Right ventricle myocardium superior (tissue), 1 donor: ENCODE measurements at regions not wholly inside any gene's neighbourhood (a gene's known extent, or its start where the extent isn't known, plus 50 kb on each side); places are given as distances from the start of the nearest gene placed in this dataset.
A peak's percentile ranks its signal among the peaks of the same experiment; 100 is the strongest.

Experiments
- ATAC-seq: fragments of 200-7000 bp; cut with Tn5 transposase; one replicate; pipeline ENCODE4 v1.9.1; 2020; ENCODE audit warnings: mild to moderate bottlenecking; ENCODE audit not compliant: poor library complexity
- DNase-seq: peaks from one replicate; pipeline ENCODE4 v3.0.0-alpha.2; 2020
- intact Hi-C: fragments of 100-400 bp; cut with DNase I; formaldehyde crosslinking; loops from one replicate; pipeline ENCODE4 v1.11.2; 2022
- donor health status: DM: no; HTN: yes; CAD: no; lungs with severe emphysema.

DNA sequence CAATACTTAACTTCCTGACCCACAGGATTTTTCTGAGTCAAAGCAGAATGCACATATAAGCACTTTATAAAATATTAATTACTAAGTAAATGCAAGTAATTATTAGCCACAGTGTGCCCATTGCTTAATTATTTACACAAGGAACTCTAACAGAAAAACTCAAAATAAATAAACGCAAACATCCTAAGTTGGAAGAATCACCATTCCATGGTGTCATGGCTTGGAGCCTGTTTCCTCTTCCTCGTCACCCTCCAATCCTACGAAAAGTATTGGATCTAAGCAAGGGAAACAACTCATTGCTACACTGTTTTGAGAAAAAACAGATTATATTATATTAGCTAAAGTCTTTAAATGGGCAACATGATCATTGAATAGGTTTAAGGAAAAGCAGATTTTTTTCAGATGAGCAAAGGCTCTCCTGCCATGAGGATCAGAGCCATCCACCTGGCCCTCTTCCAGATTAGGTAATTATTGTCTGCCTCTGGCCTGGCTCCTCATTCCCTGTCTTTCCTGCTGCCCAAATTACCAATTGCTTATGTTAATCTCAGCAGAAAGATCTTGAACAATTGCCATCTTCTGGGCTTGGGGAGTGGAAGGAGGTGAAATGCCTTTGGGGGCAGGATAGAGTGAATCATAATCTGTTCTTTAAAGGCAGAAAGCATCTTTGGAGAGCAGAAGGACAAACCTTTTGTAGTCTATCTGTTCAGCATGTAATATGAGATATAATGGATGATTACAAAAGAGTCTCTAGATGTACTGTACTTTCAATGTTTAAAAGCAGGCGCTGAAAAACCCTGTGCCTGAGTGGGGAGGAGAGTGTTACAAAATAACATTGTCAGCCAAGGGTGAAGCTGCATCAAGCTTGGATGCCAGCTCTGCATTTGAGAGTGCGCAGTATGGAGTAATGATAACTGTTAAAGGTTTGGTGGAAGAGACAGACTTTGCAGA is 121.2 kb downstream of the DUSP10 start:
- ATAC-seq: no peak
- DNase-seq: no peak
- intact Hi-C loops: no loop called here

DNA sequence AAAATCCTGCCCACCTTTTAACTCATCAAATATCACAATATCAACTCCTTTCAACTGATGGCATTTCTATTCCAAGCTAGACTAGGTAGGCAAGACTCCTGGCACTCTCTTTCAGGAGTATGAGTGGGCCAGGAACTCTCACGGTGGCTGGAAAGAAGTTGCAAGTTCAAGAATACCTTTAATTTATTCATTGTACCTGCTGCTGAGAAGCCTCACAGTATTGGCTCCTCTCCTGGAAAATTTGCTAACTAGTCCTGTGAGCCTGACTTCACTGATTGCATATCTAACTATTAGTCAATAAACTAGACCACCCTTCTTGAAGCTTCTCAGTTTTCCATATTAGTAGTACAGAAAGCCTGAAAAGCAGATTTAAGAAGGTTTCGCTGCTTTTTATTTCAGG is 120.2 kb downstream of the DUSP10 start:
- intact Hi-C loops: no loop called here

GRCh38 chr1:221622389-221622788 is 119.5 kb downstream of the DUSP10 start:
- DNase-seq (no peak), ATAC-seq (no peak)
- intact Hi-C loops: no loop called here

More for the DNA sequence above, 120.2 kb downstream of the DUSP10 start:
- ATAC-seq: no peak
- no peak for DNase-seq

GRCh38 chr1:221625026-221625425 is 116.9 kb downstream of the DUSP10 start:
- ATAC-seq (no peak), DNase-seq (no peak)
- intact Hi-C loops: no loop called here

DNA sequence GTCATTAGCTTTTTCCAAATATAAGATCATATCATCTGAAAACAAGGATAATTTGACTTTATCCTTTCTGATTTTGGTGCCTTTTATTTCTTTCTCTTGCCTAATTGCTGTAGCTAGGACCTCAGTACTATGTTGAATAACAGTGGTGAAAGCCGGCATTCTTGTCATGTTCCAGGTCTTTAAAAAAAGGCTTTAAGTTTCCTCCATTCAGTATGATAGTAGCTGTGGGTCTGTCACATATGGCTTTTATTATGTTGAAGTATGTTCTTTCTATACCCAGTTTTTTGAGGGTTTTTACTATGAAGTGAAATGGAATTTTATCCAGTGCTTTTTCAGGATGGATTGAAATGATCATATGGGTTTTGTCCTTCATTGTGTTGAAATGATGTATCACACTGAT is 115.8 kb downstream of the DUSP10 start:
- no peak for ATAC-seq
- no peak for DNase-seq
- intact Hi-C loops: no loop called here

DNA sequence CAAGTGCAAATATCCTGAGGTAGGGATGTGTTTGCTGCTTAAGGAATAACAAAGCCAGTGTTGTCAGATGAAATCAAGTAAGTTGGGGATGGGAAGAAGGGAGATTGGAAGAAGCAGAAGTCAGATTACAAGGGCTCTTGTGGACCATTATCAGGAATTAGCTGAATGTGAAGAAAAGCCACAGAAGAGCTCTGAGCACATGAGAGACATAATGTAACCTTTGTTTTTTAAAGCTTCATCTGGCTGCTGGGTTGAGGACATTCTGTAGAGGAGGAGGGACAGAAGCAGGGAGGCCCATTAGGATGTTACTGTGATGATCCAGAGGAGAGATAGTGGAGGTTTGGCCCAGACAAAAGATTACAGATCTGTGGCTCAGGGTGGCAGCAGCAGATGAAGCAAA is 111.7 kb downstream of the DUSP10 start:
- DNase-seq: no peak
- intact Hi-C loops: loop anchor here (10.0 kb wide), 1 partner anchor 125 kb away; no protein-coding TSS in a partner anchor
- ATAC-seq: no peak

GRCh38 chr1:221631556-221631955 is 110.3 kb downstream of the DUSP10 start:
- ATAC-seq (no peak), DNase-seq (no peak)
- intact Hi-C loops: loop anchor here (10.0 kb wide), 1 partner anchor 123 kb away; no protein-coding TSS in a partner anchor

DNA sequence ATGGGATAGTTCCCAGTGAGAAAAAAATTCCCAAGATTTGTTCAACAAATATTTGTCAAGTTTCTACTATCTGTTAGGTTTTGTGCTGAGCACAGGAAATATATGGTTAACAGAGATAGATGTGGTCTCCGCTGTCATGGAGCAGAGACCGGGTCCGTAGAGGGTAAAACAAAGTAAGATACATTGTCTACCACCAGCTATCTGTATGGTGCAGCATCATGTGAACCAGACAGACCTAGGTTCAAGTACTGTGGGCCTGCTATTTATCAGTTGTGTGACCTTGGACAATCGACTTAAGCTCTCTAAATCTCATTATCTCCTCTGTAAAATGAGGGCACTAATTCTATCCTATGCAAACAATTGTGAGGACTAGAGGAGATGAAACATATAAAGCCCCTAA is 109.8 kb downstream of the DUSP10 start:
- intact Hi-C loops: loop anchor here (10.0 kb wide), 1 partner anchor 123 kb away; no protein-coding TSS in a partner anchor
- DNase-seq (no peak), ATAC-seq (no peak)

DNA sequence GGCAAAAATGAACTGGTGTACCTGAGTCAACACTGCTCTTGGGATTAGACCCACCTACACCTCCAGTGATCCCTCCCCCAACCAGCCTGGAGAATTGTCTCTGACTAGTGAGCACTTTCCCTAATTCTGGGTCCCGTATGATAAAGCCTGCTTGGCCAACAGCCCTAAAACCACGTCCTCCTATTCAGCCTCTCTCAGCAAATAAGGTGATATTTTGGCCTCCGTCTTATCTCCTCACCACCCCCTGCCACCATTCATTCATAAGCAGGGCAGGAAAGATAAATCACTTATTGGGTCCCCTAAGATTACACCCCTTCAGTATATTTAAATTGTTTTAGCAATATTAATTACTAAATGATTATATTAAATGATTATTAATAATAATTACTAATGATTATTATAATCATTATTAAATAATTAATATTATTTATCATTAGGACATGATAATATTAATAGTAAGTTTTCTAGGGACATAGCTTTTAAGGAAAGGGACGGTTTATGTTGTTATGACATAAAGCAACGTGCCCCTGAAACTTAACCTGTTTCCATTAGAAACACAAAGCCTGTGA is 108.0 kb downstream of the DUSP10 start:
- intact Hi-C loops: loop anchor here (10.0 kb wide), 1 partner anchor 121 kb away; no protein-coding TSS in a partner anchor
- ATAC-seq: no peak
- no peak for DNase-seq

DNA sequence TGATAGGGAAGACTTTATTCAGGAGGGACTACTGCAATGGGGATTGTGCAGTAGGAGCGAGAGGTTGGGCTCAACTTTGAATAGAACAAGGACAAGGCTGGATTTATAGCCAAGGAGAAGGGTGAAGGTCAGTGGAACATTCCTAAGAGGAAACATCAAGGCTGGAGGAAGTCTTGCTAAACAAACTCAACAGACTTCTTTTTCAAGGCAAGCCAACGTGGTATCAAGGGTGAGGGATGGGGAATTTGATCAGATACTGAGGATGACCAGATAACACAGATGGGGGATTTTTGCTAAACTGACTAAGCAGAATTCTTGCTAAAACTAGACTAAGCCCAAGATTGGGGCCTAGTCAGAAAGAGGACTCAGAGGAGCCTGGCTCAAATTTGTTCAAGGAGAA is 107.3 kb downstream of the DUSP10 start:
- no peak for DNase-seq
- intact Hi-C loops: loop anchor here (10.0 kb wide), 1 partner anchor 120 kb away; no protein-coding TSS in a partner anchor
- ATAC-seq: no peak

- DNase-seq (no peak), ATAC-seq (no peak)
- intact Hi-C loops: loop anchor here (10.0 kb wide), 1 partner anchor 119 kb away; no protein-coding TSS in a partner anchor
Measured at GRCh38 chr1:221635305-221635704, 106.6 kb downstream of the DUSP10 start.

DNA sequence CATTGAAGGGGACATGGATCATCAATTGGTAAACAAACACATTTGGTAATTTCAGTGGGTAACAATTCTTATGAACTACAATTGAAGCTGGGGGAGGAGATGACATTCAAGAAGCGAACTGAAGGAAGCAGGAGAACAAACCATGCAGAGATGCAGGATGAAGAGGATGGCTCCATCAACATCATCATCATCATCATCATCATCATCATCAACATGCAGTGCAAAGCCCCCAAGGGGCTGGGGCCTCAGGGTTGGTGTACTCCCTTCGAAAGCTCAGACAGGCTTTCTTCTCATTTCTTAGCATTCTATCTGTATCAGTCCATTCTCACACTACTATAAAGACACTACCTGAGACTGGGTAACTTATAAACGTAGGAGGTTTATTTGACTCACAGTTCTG is 105.8 kb downstream of the DUSP10 start:
- intact Hi-C loops: loop anchor here (10.0 kb wide), 1 partner anchor 119 kb away; no protein-coding TSS in a partner anchor
- ATAC-seq: no peak
- DNase-seq: no peak

GRCh38 chr1:221636967-221637366 is 104.9 kb downstream of the DUSP10 start:
- ATAC-seq: no peak

GRCh38 chr1:221637641-221638041 is 104.2 kb downstream of the DUSP10 start:
- intact Hi-C loops: loop anchor here (10.0 kb wide), 1 partner anchor 117 kb away; no protein-coding TSS in a partner anchor
- ATAC-seq: peak; percentile 81
- no peak for DNase-seq

More at GRCh38 chr1:221636967-221637366, 104.9 kb downstream of the DUSP10 start:
- no peak for DNase-seq
- intact Hi-C loops: loop anchor here (10.0 kb wide), 1 partner anchor 118 kb away; no protein-coding TSS in a partner anchor

GRCh38 chr1:221638595-221638994 is 103.3 kb downstream of the DUSP10 start:
- intact Hi-C loops: loop anchor here (10.0 kb wide), 1 partner anchor 116 kb away; no protein-coding TSS in a partner anchor
- ATAC-seq: no peak
- no peak for DNase-seq

GRCh38 chr1:221641811-221642210 is 100.1 kb downstream of the DUSP10 start:
- ATAC-seq (no peak), DNase-seq (no peak)
- intact Hi-C loops: no loop called here

- intact Hi-C loops: no loop called here
- ATAC-seq (no peak), DNase-seq (no peak)
Measured at GRCh38 chr1:221643404-221644144, 98.3 kb downstream of the DUSP10 start.

DNA sequence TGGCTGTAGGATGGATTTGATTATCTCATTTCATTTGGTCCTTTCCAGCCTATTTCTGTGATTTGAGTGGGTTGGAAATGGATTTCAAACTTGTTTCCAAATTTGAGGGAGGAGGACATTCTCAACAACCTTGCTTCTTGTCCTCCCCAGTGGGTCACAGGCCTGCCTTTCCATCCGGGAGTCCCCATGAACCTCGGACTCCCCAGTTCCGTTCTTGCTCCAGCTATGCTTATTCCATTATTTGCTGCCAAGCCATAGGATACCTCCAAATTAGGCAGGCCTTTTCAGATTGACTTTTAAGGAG is 97.8 kb downstream of the DUSP10 start:
- DNase-seq (no peak), ATAC-seq (no peak)
- intact Hi-C loops: no loop called here

GRCh38 chr1:221644663-221645258 is 97.1 kb downstream of the DUSP10 start:
- intact Hi-C loops: no loop called here
- DNase-seq (no peak), ATAC-seq (no peak)
